Epithelial cell of prostate (primary cell): ENCODE measurements at regions not wholly inside any gene's neighbourhood (a gene's known extent, or its start where the extent isn't known, plus 50 kb on each side); places are given as distances from the start of the nearest gene placed in this dataset.

Experiments
- DNase-seq: peaks from one replicate; pipeline ENCODE4 v3.0.0-alpha.2; 2011; ENCODE audit warnings: low read depth, low spot score
- H3K27ac ChIP-seq: fragments of 450-650 bp; 2 replicates; pipeline ENCODE4 v1.5.1; 2017; ENCODE audit warnings: mild to moderate bottlenecking

- H3K27ac ChIP-seq, result no peak overlapping the region
- no peak for DNase-seq
Measured at GRCh38 chr5:147966326-147966725, 60.0 kb upstream of the C5orf46 start.

GRCh38 chr5:147965715-147966114 lies 59.4 kb upstream of the C5orf46 start:
- no peak for DNase-seq
- no peak overlapping the region for H3K27ac ChIP-seq

GRCh38 chr5:147963948-147964693 lies 57.8 kb upstream of the C5orf46 start:
- DNase-seq, result no peak
- H3K27ac ChIP-seq, result no peak overlapping the region

DNA sequence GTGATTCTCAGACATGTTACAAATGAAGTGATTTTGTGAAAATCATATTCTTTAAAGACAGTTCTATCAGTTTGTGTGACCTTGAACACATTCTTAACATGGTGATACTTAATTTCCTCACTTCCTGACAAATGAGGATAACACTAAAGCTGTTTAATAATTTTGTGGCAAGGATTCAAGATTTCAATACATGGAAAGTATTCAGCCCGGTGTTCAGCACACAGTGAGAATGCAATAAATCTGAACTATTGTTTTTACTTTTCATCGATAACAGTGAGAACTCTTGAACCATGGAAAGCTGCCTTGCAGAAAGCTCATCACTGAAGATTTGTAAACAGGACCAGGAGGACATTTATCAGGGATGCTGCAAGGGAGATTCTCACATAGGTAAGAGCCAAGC lies 57.1 kb upstream of the C5orf46 start:
- H3K27ac ChIP-seq, result no peak overlapping the region
- DNase-seq, result no peak

- DNase-seq, result no peak
- no peak overlapping the region for H3K27ac ChIP-seq
Measured at GRCh38 chr5:147961208-147961749, 54.9 kb upstream of the C5orf46 start.

- DNase-seq, result no peak
- H3K27ac ChIP-seq, result peak overlapping the region; percentile 85
Measured at GRCh38 chr5:147957901-147958300, 51.6 kb upstream of the C5orf46 start.

DNA sequence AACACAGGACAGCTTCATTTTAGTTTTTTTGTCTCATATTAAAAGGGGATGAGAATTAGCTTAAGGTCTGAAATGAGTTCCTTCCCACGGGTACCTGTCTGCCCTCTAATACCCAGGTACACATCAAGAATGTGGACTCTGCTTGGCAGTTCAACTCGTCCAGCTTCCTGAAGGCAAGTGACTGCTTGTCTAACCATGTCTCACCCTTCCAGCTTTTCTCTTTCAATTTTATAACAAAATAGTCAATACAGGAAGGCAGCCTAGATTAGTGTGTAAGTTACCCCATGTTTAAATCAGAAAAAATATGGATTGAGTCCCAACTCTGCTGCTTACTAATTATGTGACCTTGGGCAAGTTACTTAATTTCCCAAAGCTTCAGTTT lies 50.5 kb upstream of the C5orf46 start:
- peak overlapping the region; percentile 85 for H3K27ac ChIP-seq
- DNase-seq, result peak; percentile 60

- H3K27ac ChIP-seq, result peak overlapping the region; percentile 85
- DNase-seq, result no peak
Measured at GRCh38 chr5:147956064-147956841, 49.9 kb upstream of the C5orf46 start.
